ENCODE measurements at regions not wholly inside any gene's neighbourhood (a gene's known extent, or its start where the extent isn't known, plus 50 kb on each side); places are given as distances from the start of the nearest gene placed in this dataset.

- TF ChIP-seq CTCF (IDR thresholded peaks at IDR 0.05) (no peak), POLR2A (IDR thresholded peaks at IDR 0.05) (no peak)
Measured at GRCh38 chr11:82007521-82007920, 726.1 kb downstream of the FAM181B start.

Data from heart left ventricle (tissue), 13 donors.